Neural cell (in vitro differentiated cells): ENCODE measurements at regions not wholly inside any gene's neighbourhood (a gene's known extent, or its start where the extent isn't known, plus 50 kb on each side); places are given as distances from the start of the nearest gene placed in this dataset.

Experiments
- H2AFZ ChIP-seq: fragments of 200-600, 300-800 bp; sonication (generic), shearing (Covaris generic); 2 replicates; pipeline ENCODE4 v1.6.0; 2014; ENCODE audit warnings: low read depth, mild to moderate bottlenecking, antibody characterized with exemption, low read length, moderate library complexity
- H3F3A ChIP-seq: fragments of 200-600 bp; shearing (Covaris generic); 2 replicates; pipeline ENCODE4 v1.6.1; 2016; ENCODE audit warnings: mild to moderate bottlenecking, moderate library complexity, mixed read lengths, antibody characterized with exemption, low read length; ENCODE audit not compliant: insufficient read depth, poor library complexity, severe bottlenecking
- H3K27ac ChIP-seq: fragments of 200-600, 300-800 bp; sonication (generic), shearing (Covaris generic); 2 replicates; pipeline ENCODE4 v1.5.1; 2014; ENCODE audit warnings: mild to moderate bottlenecking, low read length, moderate library complexity
- H3K27me3 ChIP-seq: fragments of 300-800, 200-600 bp; sonication (generic), shearing (Covaris generic); 2 replicates; pipeline ENCODE4 v1.6.0; 2014; ENCODE audit warnings: mild to moderate bottlenecking, low read depth, low read length, moderate library complexity; ENCODE audit not compliant: insufficient read depth
- H3K36me3 ChIP-seq: fragments of 300-800, 200-600 bp; sonication (generic), shearing (Covaris generic); 2 replicates; pipeline ENCODE4 v1.5.1; 2014; ENCODE audit warnings: mild to moderate bottlenecking, antibody characterized with exemption, low read length, moderate library complexity; ENCODE audit not compliant: insufficient read depth
- H3K4me2 ChIP-seq: fragments of 300-800, 200-600 bp; sonication (generic), shearing (Covaris generic); 2 replicates; pipeline ENCODE4 v1.6.0; 2014; ENCODE audit warnings: mild to moderate bottlenecking, low read length
- H3K4me3 ChIP-seq: fragments of 300-800, 200-600 bp; sonication (generic), shearing (Covaris generic); 2 replicates; pipeline ENCODE4 v1.5.1; 2014; ENCODE audit warnings: mild to moderate bottlenecking, low read length, moderate library complexity
- H3K79me2 ChIP-seq: fragments of 200-600 bp; shearing (Covaris generic); replicated peaks from 2 replicates; pipeline ENCODE4 v1.6.0; 2014; ENCODE audit warnings: mild to moderate bottlenecking, low read length, moderate library complexity; ENCODE audit not compliant: insufficient read depth
- H3K9ac ChIP-seq: fragments of 300-800, 200-600 bp; sonication (generic), shearing (Covaris generic); 2 replicates; pipeline ENCODE4 v1.6.1; 2016; ENCODE audit warnings: mild to moderate bottlenecking, low read length, mixed read lengths
- H3K9me2 ChIP-seq: fragments of 200-600 bp; shearing (Covaris generic); 2 replicates; pipeline ENCODE4 v1.6.1; 2016; ENCODE audit warnings: mild to moderate bottlenecking, low read length, mixed read lengths; ENCODE audit not compliant: insufficient read depth
- H3K9me3 ChIP-seq: fragments of 200-600, 300-800 bp; sonication (generic), shearing (Covaris generic); 2 replicates; pipeline ENCODE4 v1.6.1; 2016; ENCODE audit warnings: mild to moderate bottlenecking, mixed run types, low read length, moderate library complexity, mixed read lengths
- H4K20me1 ChIP-seq: fragments of 200-600 bp; shearing (Covaris generic); 2 replicates; pipeline ENCODE4 v1.6.1; 2016; ENCODE audit warnings: mild to moderate bottlenecking, mixed run types; ENCODE audit not compliant: insufficient read depth
- CTCF ChIP-seq: fragments of 450-650 bp; IDR thresholded peaks from 2 replicates; pipeline ENCODE4 v1.5.1; 2014; ENCODE audit warnings: antibody characterized with exemption, mild to moderate bottlenecking, moderate library complexity; ENCODE audit not compliant: poor library complexity, severe bottlenecking
- EP300 ChIP-seq: fragments of 450-650 bp; conservative IDR thresholded peaks from 2 replicates; pipeline ENCODE4 v1.6.1; 2014; ENCODE audit warnings: antibody characterized with exemption, mild to moderate bottlenecking, moderate library complexity; ENCODE audit not compliant: poor library complexity, severe bottlenecking
- EZH2 ChIP-seq: fragments of 200-600, 300-800 bp; shearing (Covaris generic), sonication (generic); IDR thresholded peaks from 2 replicates; pipeline ENCODE4 v1.6.1; 2014; ENCODE audit warnings: antibody characterized with exemption, low read length, borderline replicate concordance, mild to moderate bottlenecking; ENCODE audit not compliant: insufficient read depth, poor library complexity, severe bottlenecking
- MXI1 ChIP-seq: fragments of 450-650 bp; conservative IDR thresholded peaks from 2 replicates; pipeline ENCODE4 v1.6.1; 2014; ENCODE audit warnings: antibody characterized with exemption, mild to moderate bottlenecking; ENCODE audit not compliant: poor library complexity, severe bottlenecking
- POLR2AphosphoS5 ChIP-seq: IDR thresholded peaks from 2 replicates; pipeline ENCODE4 v1.6.1; 2012
- RAD21 ChIP-seq: fragments of 450-650 bp; conservative IDR thresholded peaks from 2 replicates; pipeline ENCODE4 v1.6.1; 2014; ENCODE audit warnings: antibody characterized with exemption, mild to moderate bottlenecking, moderate library complexity
- REST ChIP-seq: IDR thresholded peaks from 2 replicates; pipeline ENCODE4 v1.6.1; 2012; ENCODE audit warnings: borderline replicate concordance
- SMC3 ChIP-seq: fragments of 450-650 bp; conservative IDR thresholded peaks from 2 replicates; pipeline ENCODE4 v1.6.1; 2014; ENCODE audit warnings: antibody characterized with exemption, mild to moderate bottlenecking, moderate library complexity; ENCODE audit not compliant: poor library complexity
- TAF1 ChIP-seq: IDR thresholded peaks from 2 replicates; pipeline ENCODE4 v1.6.1; 2012; ENCODE audit warnings: low read depth

- Histone ChIP-seq H4K20me1 (no peaks in the 10 kb centered on the region), H3K79me2 (no peaks in the 10 kb centered on the region), H3K9me2 (no peaks in the 10 kb centered on the region), H2AFZ (no peak overlapping the region), H3K9ac (no peak overlapping the region), H3K9me3 (no peaks in the 10 kb centered on the region), H3K4me2 (no peak overlapping the region), H3K27me3 (no peaks in the 10 kb centered on the region), H3K4me3 (no peak overlapping the region), H3K36me3 (no peaks in the 10 kb centered on the region), H3K27ac (no peak overlapping the region), H3F3A (no peaks in the 10 kb centered on the region)
- TF ChIP-seq EP300 (no peak), EZH2 (no peak), CTCF (no peak), SMC3 (no peak), REST (no peak), TAF1 (no peak), MXI1 (no peak), POLR2AphosphoS5 (no peak), RAD21 (no peak)
These were observed 1309.0 kb upstream of the PABPC4L start for GRCh38 chr4:135510582-135510981.

GRCh38 chr4:135508006-135508714 lies 1306.6 kb upstream of the PABPC4L start:
- Histone ChIP-seq H3K79me2 (no peaks in the 10 kb centered on the region), H3F3A (no peaks in the 10 kb centered on the region), H3K4me2 (no peak overlapping the region), H3K27me3 (no peaks in the 10 kb centered on the region), H3K9me2 (no peaks in the 10 kb centered on the region), H3K4me3 (no peak overlapping the region), H3K9ac (no peak overlapping the region), H2AFZ (no peak overlapping the region), H4K20me1 (no peaks in the 10 kb centered on the region), H3K9me3 (no peaks in the 10 kb centered on the region), H3K27ac (no peak overlapping the region), H3K36me3 (no peaks in the 10 kb centered on the region)
- TF ChIP-seq RAD21 (no peak), REST (no peak), SMC3 (no peak), EP300 (no peak), TAF1 (no peak), EZH2 (no peak)
